ENCODE measurements at regions not wholly inside any gene's neighbourhood (a gene's known extent, or its start where the extent isn't known, plus 50 kb on each side); places are given as distances from the start of the nearest gene placed in this dataset.
"Not testable (repeated sequence)": the region's sequence is repeated elsewhere in the genome, so short reads cannot be mapped to it uniquely, and the experiment has no call there.

- not testable (repeated sequence) for H3K27me3 ChIP-seq (replicated peaks; ENCODE audit: control insufficient read depth, insufficient read depth, low read length); DNase-seq (ENCODE audit: low read depth); H3K9me3 ChIP-seq (ENCODE audit: control insufficient read depth, low read length); H3K36me3 ChIP-seq (ENCODE audit: control insufficient read depth, insufficient read depth, low read length, severe bottlenecking); H3K4me1 ChIP-seq (ENCODE audit: control insufficient read depth, insufficient read depth, low read length); H3K4me3 ChIP-seq (ENCODE audit: low read length); H3K9ac ChIP-seq (ENCODE audit: low read length)
Observed at GRCh38 chr12:9294072-9294620, 86.0 kb upstream of the PZP start.

- H3K9me3 ChIP-seq (ENCODE audit: control insufficient read depth, low read length); H3K9ac ChIP-seq (ENCODE audit: low read length); H3K4me1 ChIP-seq (ENCODE audit: control insufficient read depth, insufficient read depth, low read length); H3K4me3 ChIP-seq (ENCODE audit: low read length); DNase-seq (ENCODE audit: low read depth); H3K36me3 ChIP-seq (ENCODE audit: control insufficient read depth, insufficient read depth, low read length, severe bottlenecking); H3K27me3 ChIP-seq (replicated peaks; ENCODE audit: control insufficient read depth, insufficient read depth, low read length): not testable (repeated sequence)
Observed at GRCh38 chr12:9293391-9293790, 85.2 kb upstream of the PZP start.

- H3K27me3 ChIP-seq (replicated peaks; ENCODE audit: control insufficient read depth, insufficient read depth, low read length); H3K9me3 ChIP-seq (ENCODE audit: control insufficient read depth, low read length); DNase-seq (ENCODE audit: low read depth); H3K4me3 ChIP-seq (ENCODE audit: low read length); H3K4me1 ChIP-seq (ENCODE audit: control insufficient read depth, insufficient read depth, low read length); H3K9ac ChIP-seq (ENCODE audit: low read length); H3K36me3 ChIP-seq (ENCODE audit: control insufficient read depth, insufficient read depth, low read length, severe bottlenecking): not testable (repeated sequence)
Observed at GRCh38 chr12:9289984-9290383, 81.8 kb upstream of the PZP start.

- H3K4me3 ChIP-seq (ENCODE audit: low read length): not testable (repeated sequence)
Observed at GRCh38 chr12:9284724-9285123, 76.5 kb upstream of the PZP start.

GRCh38 chr12:9284197-9284596 lies 76.0 kb upstream of the PZP start:
- H3K36me3 ChIP-seq (ENCODE audit: control insufficient read depth, insufficient read depth, low read length, severe bottlenecking); H3K27me3 ChIP-seq (replicated peaks; ENCODE audit: control insufficient read depth, insufficient read depth, low read length); H3K4me1 ChIP-seq (ENCODE audit: control insufficient read depth, insufficient read depth, low read length); H3K9me3 ChIP-seq (ENCODE audit: control insufficient read depth, low read length): not testable (repeated sequence)
- Histone ChIP-seq H3K9ac (ENCODE audit: low read length) (peak overlapping the region; percentile 54), H3K4me3 (ENCODE audit: low read length) (peak overlapping the region; percentile 80)
- DNase-seq (ENCODE audit: low read depth): peak; percentile 16

More at GRCh38 chr12:9284724-9285123, 76.5 kb upstream of the PZP start:
- H3K27me3 ChIP-seq (replicated peaks; ENCODE audit: control insufficient read depth, insufficient read depth, low read length); H3K36me3 ChIP-seq (ENCODE audit: control insufficient read depth, insufficient read depth, low read length, severe bottlenecking); H3K9ac ChIP-seq (ENCODE audit: low read length); DNase-seq (ENCODE audit: low read depth); H3K4me1 ChIP-seq (ENCODE audit: control insufficient read depth, insufficient read depth, low read length); H3K9me3 ChIP-seq (ENCODE audit: control insufficient read depth, low read length): not testable (repeated sequence)

GRCh38 chr12:9283346-9284095 lies 75.3 kb upstream of the PZP start:
- Histone ChIP-seq H3K4me3 (ENCODE audit: low read length) (peak overlapping the region; percentile 80), H3K9ac (ENCODE audit: low read length) (peak overlapping the region; percentile 70)
- DNase-seq (ENCODE audit: low read depth): peak; percentile 82
- not testable (repeated sequence) for H3K27me3 ChIP-seq (replicated peaks; ENCODE audit: control insufficient read depth, insufficient read depth, low read length); H3K4me1 ChIP-seq (ENCODE audit: control insufficient read depth, insufficient read depth, low read length); H3K36me3 ChIP-seq (ENCODE audit: control insufficient read depth, insufficient read depth, low read length, severe bottlenecking); H3K9me3 ChIP-seq (ENCODE audit: control insufficient read depth, low read length)

GRCh38 chr12:9276990-9277389 lies 68.8 kb upstream of the PZP start:
- no peaks in the 10 kb centered on the region for H3K27me3 ChIP-seq (replicated peaks; ENCODE audit: control insufficient read depth, insufficient read depth, low read length)
- H3K4me3 ChIP-seq (ENCODE audit: low read length): no peak overlapping the region
- H3K9ac ChIP-seq (ENCODE audit: low read length): no peak overlapping the region
- peaks cover 10% of the 10 kb centered on the region for H3K4me1 ChIP-seq (ENCODE audit: control insufficient read depth, insufficient read depth, low read length)
- no peaks in the 10 kb centered on the region for H3K36me3 ChIP-seq (ENCODE audit: control insufficient read depth, insufficient read depth, low read length, severe bottlenecking)
- DNase-seq (ENCODE audit: low read depth): no peak
- H3K9me3 ChIP-seq (ENCODE audit: control insufficient read depth, low read length): no peaks in the 10 kb centered on the region

- DNase-seq (ENCODE audit: low read depth): peak; percentile 78
- H3K4me3 ChIP-seq (ENCODE audit: low read length): no peak overlapping the region
- no peaks in the 10 kb centered on the region for H3K36me3 ChIP-seq (ENCODE audit: control insufficient read depth, insufficient read depth, low read length, severe bottlenecking)
- H3K9ac ChIP-seq (ENCODE audit: low read length): no peak overlapping the region
- H3K9me3 ChIP-seq (ENCODE audit: control insufficient read depth, low read length): no peaks in the 10 kb centered on the region
- peaks cover 10% of the 10 kb centered on the region for H3K4me1 ChIP-seq (ENCODE audit: control insufficient read depth, insufficient read depth, low read length)
- H3K27me3 ChIP-seq (replicated peaks; ENCODE audit: control insufficient read depth, insufficient read depth, low read length): no peaks in the 10 kb centered on the region
Observed at GRCh38 chr12:9273276-9273675, 65.1 kb upstream of the PZP start.

- Histone ChIP-seq H3K27me3 (replicated peaks; ENCODE audit: control insufficient read depth, insufficient read depth, low read length) (no peaks in the 10 kb centered on the region), H3K36me3 (ENCODE audit: control insufficient read depth, insufficient read depth, low read length, severe bottlenecking) (no peaks in the 10 kb centered on the region), H3K9me3 (ENCODE audit: control insufficient read depth, low read length) (no peaks in the 10 kb centered on the region), H3K4me1 (ENCODE audit: control insufficient read depth, insufficient read depth, low read length) (peaks cover 10% of the 10 kb centered on the region), H3K4me3 (ENCODE audit: low read length) (no peak overlapping the region), H3K9ac (ENCODE audit: low read length) (no peak overlapping the region)
- no peak for DNase-seq (ENCODE audit: low read depth)
Observed at GRCh38 chr12:9271875-9272274, 63.7 kb upstream of the PZP start.

- no peak overlapping the region for H3K9ac ChIP-seq (ENCODE audit: low read length)
Observed at GRCh38 chr12:9264546-9264945, 56.4 kb upstream of the PZP start.

GRCh38 chr12:9260931-9261330 lies 52.7 kb upstream of the PZP start:
- Histone ChIP-seq H3K4me3 (ENCODE audit: low read length) (no peak overlapping the region), H3K36me3 (ENCODE audit: control insufficient read depth, insufficient read depth, low read length, severe bottlenecking) (no peaks in the 10 kb centered on the region), H3K9ac (ENCODE audit: low read length) (no peak overlapping the region), H3K9me3 (ENCODE audit: control insufficient read depth, low read length) (peaks cover 6% of the 10 kb centered on the region), H3K4me1 (ENCODE audit: control insufficient read depth, insufficient read depth, low read length) (no peaks in the 10 kb centered on the region), H3K27me3 (replicated peaks; ENCODE audit: control insufficient read depth, insufficient read depth, low read length) (no peaks in the 10 kb centered on the region)
- DNase-seq (ENCODE audit: low read depth): peak; percentile 28

More at GRCh38 chr12:9264546-9264945, 56.4 kb upstream of the PZP start:
- Histone ChIP-seq H3K4me3 (ENCODE audit: low read length) (no peak overlapping the region), H3K36me3 (ENCODE audit: control insufficient read depth, insufficient read depth, low read length, severe bottlenecking) (no peaks in the 10 kb centered on the region), H3K27me3 (replicated peaks; ENCODE audit: control insufficient read depth, insufficient read depth, low read length) (no peaks in the 10 kb centered on the region), H3K4me1 (ENCODE audit: control insufficient read depth, insufficient read depth, low read length) (no peaks in the 10 kb centered on the region), H3K9me3 (ENCODE audit: control insufficient read depth, low read length) (peaks cover 6% of the 10 kb centered on the region)
- DNase-seq (ENCODE audit: low read depth): no peak

GRCh38 chr12:9258676-9259075 lies 50.5 kb upstream of the PZP start:
- no peaks in the 10 kb centered on the region for H3K27me3 ChIP-seq (replicated peaks; ENCODE audit: control insufficient read depth, insufficient read depth, low read length)
- H3K36me3 ChIP-seq (ENCODE audit: control insufficient read depth, insufficient read depth, low read length, severe bottlenecking): no peaks in the 10 kb centered on the region

More at GRCh38 chr12:9258676-9259075, 50.5 kb upstream of the PZP start:
- Histone ChIP-seq H3K9me3 (ENCODE audit: control insufficient read depth, low read length) (peaks cover 6% of the 10 kb centered on the region), H3K9ac (ENCODE audit: low read length) (no peak overlapping the region), H3K4me1 (ENCODE audit: control insufficient read depth, insufficient read depth, low read length) (no peaks in the 10 kb centered on the region), H3K4me3 (ENCODE audit: low read length) (no peak overlapping the region)
- DNase-seq (ENCODE audit: low read depth): no peak
